ENCODE measurements at regions not wholly inside any gene's neighbourhood (a gene's known extent, or its start where the extent isn't known, plus 50 kb on each side); places are given as distances from the start of the nearest gene placed in this dataset.

GRCh38 chr4:121593760-121594159 is 103.0 kb downstream of the ANXA5 start (continued):
- TF ChIP-seq MAFF (IDR thresholded peaks at IDR 0.05; ENCODE audit: low read length) (peak; percentile 56; the same call in 1 of the 2 replicates), ZNF316 (IDR thresholded peaks at IDR 0.05) (peak; percentile 74; the same call in 1 of the 2 replicates), NCOA6 (IDR thresholded peaks at IDR 0.05) (no peak), CBX1 (IDR thresholded peaks at IDR 0.05; ENCODE audit: low read depth) (no peak), CUX1 (CRISPR knock-in tag; IDR thresholded peaks at IDR 0.05) (no peak), MAFG (tag; conservative IDR thresholded peaks at IDR 0.05) (peak; percentile 58), RBM34 (IDR thresholded peaks at IDR 0.05; ENCODE audit: borderline replicate concordance, insufficient read depth, low read length) (no peak), RERE (CRISPR knock-in tag; IDR thresholded peaks at IDR 0.05; ENCODE audit: borderline replicate concordance) (no peak)

Measured in K562 (cell line).